K562 (cell line): ENCODE measurements at regions not wholly inside any gene's neighbourhood (a gene's known extent, or its start where the extent isn't known, plus 50 kb on each side); places are given as distances from the start of the nearest gene placed in this dataset.

ENCODE experiments used
- ADNP ChIP-seq: fragments of 200-800 bp; sonication (Bioruptor generic); IDR thresholded peaks from 2 replicates; pipeline ENCODE4 v1.6.1; 2016; ENCODE audit warnings: missing genetic modification characterization, missing compliant biosample characterization
- FOXJ3 ChIP-seq: sonication (generic); formaldehyde crosslinking; IDR thresholded peaks from 2 replicates; pipeline ENCODE4 v1.4.0; 2020; ENCODE audit warnings: mild to moderate bottlenecking, missing genetic modification reagents
- GABPB1 ChIP-seq: sonication (generic); formaldehyde crosslinking; IDR thresholded peaks from 2 replicates; pipeline ENCODE4 v1.8.0; 2022; ENCODE audit warnings: mild to moderate bottlenecking, missing genetic modification reagents
- HDGF ChIP-seq: fragments of 450-650 bp; IDR thresholded peaks from 2 replicates; pipeline ENCODE4 v1.6.1; 2016
- KAT8 ChIP-seq: fragments of 450-650 bp; IDR thresholded peaks from 2 replicates; pipeline ENCODE4 v1.6.1; 2016; ENCODE audit warnings: low read depth, mild to moderate bottlenecking
- POLR2AphosphoS5 ChIP-seq: IDR thresholded peaks from 2 replicates; pipeline ENCODE4 v1.6.1; 2011; ENCODE audit warnings: mild to moderate bottlenecking, low read depth, low read length, moderate library complexity; ENCODE audit not compliant: control insufficient read depth, insufficient read depth
- RAD21 ChIP-seq, 2 experiments: fragments of 250-450 bp in 1 of 2; fragments of 450-650 bp in 1 of 2; sonication (Bioruptor Pico) in 1 of 2; formaldehyde crosslinking in 1 of 2; IDR thresholded peaks in 1 of 2; conservative IDR thresholded peaks in 1 of 2; 2 replicates each; pipeline versions ENCODE4 v1.4.0 to v1.8.0; 2020 to 2022; ENCODE audit warnings: mild to moderate bottlenecking in 2 of 2, moderate library complexity in 1 of 2
- RB1 ChIP-seq: fragments of 450-650 bp; IDR thresholded peaks from 2 replicates; pipeline ENCODE4 v1.6.1; 2017; ENCODE audit warnings: low read depth, mild to moderate bottlenecking
- RUNX1 ChIP-seq: sonication (generic); IDR thresholded peaks from 2 replicates; pipeline ENCODE4 v1.6.1; 2016; ENCODE audit warnings: antibody characterized with exemption, low read depth
- SMAD1 ChIP-seq: fragments of 150-350 bp; IDR thresholded peaks from 2 replicates; pipeline ENCODE4 v1.6.1; 2014; ENCODE audit warnings: low read length, low read depth; ENCODE audit not compliant: partially characterized antibody
- TEAD4 ChIP-seq, 2 experiments: sonication (generic) in 1 of 2; formaldehyde crosslinking in 1 of 2; IDR thresholded peaks; 2 replicates each; pipeline versions ENCODE4 v1.6.1 to v1.8.0; 2012 to 2022; ENCODE audit warnings: borderline replicate concordance in 1 of 2, inconsistent platforms in 1 of 2, low read length in 1 of 2, mild to moderate bottlenecking in 1 of 2, missing genetic modification reagents in 1 of 2
- TGIF2 ChIP-seq: sonication (generic); formaldehyde crosslinking; IDR thresholded peaks from 2 replicates; pipeline ENCODE4 v1.8.1; 2022; ENCODE audit warnings: mild to moderate bottlenecking, missing genetic modification reagents, moderate library complexity
- TSC22D4 ChIP-seq: fragments of 450-650 bp; IDR thresholded peaks from 2 replicates; pipeline ENCODE4 v1.6.1; 2016; ENCODE audit warnings: missing genetic modification characterization, missing biosample characterization, control low read depth
- ZNF274 ChIP-seq: IDR thresholded peaks from 2 replicates; pipeline ENCODE4 v1.6.1; 2011; ENCODE audit warnings: low read depth, mild to moderate bottlenecking, low read length, moderate library complexity, borderline replicate concordance
- ZNF589 ChIP-seq: fragments of 200-800 bp; sonication (Bioruptor generic); IDR thresholded peaks from 2 replicates; pipeline ENCODE4 v1.6.1; 2016; ENCODE audit warnings: low read depth, missing genetic modification characterization, missing compliant biosample characterization
- TF ChIP-seq, protein P1 (sequence below): fragments of 200-800 bp; sonication (Bioruptor generic); IDR thresholded peaks from 2 replicates; pipeline ENCODE4 v1.6.1; 2017; ENCODE audit warnings: missing genetic modification characterization, missing compliant biosample characterization
- TF ChIP-seq, protein P2 (sequence below), 3 experiments: fragments of 200-800 bp in 1 of 3; sonication (Bioruptor generic) in 1 of 3; sonication (generic) in 1 of 3; formaldehyde crosslinking in 1 of 3; IDR thresholded peaks; 2 replicates each; pipeline versions ENCODE4 v1.6.1 to v1.8.0; 2016 to 2022; ENCODE audit warnings: mild to moderate bottlenecking in 2 of 3, missing compliant biosample characterization in 2 of 3, missing genetic modification characterization in 2 of 3, missing genetic modification reagents in 1 of 3
- TF ChIP-seq, protein P3 (sequence below): fragments of 250-450 bp; sonication (Bioruptor Pico); IDR thresholded peaks from 2 replicates; pipeline ENCODE4 v1.4.0; 2020
- TF ChIP-seq, protein P4 (sequence below): fragments of 250-450 bp; sonication (Bioruptor Pico); IDR thresholded peaks from 2 replicates; pipeline ENCODE4 v1.5.0; 2021

DNA sequence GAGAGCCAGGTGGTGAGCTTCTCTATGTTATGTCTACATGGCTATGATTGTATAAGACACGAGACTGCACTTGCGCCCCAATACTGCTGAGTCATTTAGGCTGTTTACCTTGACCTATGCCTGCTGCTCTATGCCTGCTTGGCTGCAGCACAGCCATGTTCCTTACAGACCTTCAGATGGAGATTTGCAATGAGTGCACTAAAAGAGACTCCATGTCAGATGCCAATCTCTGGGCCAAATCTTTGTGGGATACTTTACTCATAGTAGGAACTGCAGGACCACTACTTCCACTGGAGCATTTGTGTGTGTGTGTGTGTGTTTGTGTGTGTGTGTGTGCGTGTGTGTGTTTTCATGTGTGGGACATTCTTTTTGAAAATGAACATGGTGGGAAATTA is 50.0 kb upstream of the KMT2E start (continued):
- TF ChIP-seq, protein P1, sequence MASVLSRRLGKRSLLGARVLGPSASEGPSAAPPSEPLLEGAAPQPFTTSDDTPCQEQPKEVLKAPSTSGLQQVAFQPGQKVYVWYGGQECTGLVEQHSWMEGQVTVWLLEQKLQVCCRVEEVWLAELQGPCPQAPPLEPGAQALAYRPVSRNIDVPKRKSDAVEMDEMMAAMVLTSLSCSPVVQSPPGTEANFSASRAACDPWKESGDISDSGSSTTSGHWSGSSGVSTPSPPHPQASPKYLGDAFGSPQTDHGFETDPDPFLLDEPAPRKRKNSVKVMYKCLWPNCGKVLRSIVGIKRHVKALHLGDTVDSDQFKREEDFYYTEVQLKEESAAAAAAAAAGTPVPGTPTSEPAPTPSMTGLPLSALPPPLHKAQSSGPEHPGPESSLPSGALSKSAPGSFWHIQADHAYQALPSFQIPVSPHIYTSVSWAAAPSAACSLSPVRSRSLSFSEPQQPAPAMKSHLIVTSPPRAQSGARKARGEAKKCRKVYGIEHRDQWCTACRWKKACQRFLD (CRISPR knock-in tag), result peak; percentile 92
- TF ChIP-seq ADNP (tag) (no peak), RUNX1 (no peak), POLR2AphosphoS5 (no peak), GABPB1 (CRISPR knock-in tag) (no peak), TEAD4 (IDR thresholded peaks at IDR 0.05; ENCODE audit: low read length) (no peak), TEAD4 (CRISPR knock-in tag; IDR thresholded peaks at IDR 0.05; ENCODE audit: borderline replicate concordance) (no peak), FOXJ3 (no peak), TGIF2 (no peak), RB1 (no peak), KAT8 (no peak), HDGF (no peak), SMAD1 (no peak), ZNF589 (CRISPR knock-in tag) (peak; percentile 69; the same call in 1 of the 2 replicates), TSC22D4 (no peak), RAD21 (CRISPR knock-in tag; conservative IDR thresholded peaks at IDR 0.05 in 1 of 2, IDR thresholded peaks at IDR 0.05 in 1 of 2) (no peak), ZNF274 (no peak)
- TF ChIP-seq, protein P2, sequence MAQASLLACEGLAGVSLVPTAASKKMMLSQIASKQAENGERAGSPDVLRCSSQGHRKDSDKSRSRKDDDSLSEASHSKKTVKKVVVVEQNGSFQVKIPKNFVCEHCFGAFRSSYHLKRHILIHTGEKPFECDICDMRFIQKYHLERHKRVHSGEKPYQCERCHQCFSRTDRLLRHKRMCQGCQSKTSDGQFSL (CRISPR knock-in tag; IDR thresholded peaks at IDR 0.05), result no peak
- TF ChIP-seq, protein P2 (tag; IDR thresholded peaks at IDR 0.05), result peak in 1 of 2 experiments; percentile 89; a peak in 2 of 4 replicates
- TF ChIP-seq, protein P3, sequence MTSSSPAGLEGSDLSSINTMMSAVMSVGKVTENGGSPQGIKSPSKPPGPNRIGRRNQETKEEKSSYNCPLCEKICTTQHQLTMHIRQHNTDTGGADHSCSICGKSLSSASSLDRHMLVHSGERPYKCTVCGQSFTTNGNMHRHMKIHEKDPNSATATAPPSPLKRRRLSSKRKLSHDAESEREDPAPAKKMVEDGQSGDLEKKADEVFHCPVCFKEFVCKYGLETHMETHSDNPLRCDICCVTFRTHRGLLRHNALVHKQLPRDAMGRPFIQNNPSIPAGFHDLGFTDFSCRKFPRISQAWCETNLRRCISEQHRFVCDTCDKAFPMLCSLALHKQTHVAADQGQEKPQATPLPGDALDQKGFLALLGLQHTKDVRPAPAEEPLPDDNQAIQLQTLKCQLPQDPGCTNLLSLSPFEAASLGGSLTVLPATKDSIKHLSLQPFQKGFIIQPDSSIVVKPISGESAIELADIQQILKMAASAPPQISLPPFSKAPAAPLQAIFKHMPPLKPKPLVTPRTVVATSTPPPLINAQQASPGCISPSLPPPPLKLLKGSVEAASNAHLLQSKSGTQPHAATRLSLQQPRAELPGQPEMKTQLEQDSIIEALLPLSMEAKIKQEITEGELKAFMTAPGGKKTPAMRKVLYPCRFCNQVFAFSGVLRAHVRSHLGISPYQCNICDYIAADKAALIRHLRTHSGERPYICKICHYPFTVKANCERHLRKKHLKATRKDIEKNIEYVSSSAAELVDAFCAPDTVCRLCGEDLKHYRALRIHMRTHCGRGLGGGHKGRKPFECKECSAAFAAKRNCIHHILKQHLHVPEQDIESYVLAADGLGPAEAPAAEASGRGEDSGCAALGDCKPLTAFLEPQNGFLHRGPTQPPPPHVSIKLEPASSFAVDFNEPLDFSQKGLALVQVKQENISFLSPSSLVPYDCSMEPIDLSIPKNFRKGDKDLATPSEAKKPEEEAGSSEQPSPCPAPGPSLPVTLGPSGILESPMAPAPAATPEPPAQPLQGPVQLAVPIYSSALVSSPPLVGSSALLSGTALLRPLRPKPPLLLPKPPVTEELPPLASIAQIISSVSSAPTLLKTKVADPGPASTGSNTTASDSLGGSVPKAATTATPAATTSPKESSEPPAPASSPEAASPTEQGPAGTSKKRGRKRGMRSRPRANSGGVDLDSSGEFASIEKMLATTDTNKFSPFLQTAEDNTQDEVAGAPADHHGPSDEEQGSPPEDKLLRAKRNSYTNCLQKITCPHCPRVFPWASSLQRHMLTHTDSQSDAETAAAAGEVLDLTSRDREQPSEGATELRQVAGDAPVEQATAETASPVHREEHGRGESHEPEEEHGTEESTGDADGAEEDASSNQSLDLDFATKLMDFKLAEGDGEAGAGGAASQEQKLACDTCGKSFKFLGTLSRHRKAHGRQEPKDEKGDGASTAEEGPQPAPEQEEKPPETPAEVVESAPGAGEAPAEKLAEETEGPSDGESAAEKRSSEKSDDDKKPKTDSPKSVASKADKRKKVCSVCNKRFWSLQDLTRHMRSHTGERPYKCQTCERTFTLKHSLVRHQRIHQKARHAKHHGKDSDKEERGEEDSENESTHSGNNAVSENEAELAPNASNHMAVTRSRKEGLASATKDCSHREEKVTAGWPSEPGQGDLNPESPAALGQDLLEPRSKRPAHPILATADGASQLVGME (CRISPR knock-in tag), result peak; percentile 46; the same call in 1 of the 2 replicates
- TF ChIP-seq, protein P4, sequence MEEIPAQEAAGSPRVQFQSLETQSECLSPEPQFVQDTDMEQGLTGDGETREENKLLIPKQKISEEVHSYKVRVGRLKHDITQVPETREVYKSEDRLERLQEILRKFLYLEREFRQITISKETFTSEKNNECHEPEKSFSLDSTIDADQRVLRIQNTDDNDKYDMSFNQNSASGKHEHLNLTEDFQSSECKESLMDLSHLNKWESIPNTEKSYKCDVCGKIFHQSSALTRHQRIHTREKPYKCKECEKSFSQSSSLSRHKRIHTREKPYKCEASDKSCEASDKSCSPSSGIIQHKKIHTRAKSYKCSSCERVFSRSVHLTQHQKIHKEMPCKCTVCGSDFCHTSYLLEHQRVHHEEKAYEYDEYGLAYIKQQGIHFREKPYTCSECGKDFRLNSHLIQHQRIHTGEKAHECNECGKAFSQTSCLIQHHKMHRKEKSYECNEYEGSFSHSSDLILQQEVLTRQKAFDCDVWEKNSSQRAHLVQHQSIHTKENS (CRISPR knock-in tag), result no peak
